ENCODE measurements at regions not wholly inside any gene's neighbourhood (a gene's known extent, or its start where the extent isn't known, plus 50 kb on each side); places are given as distances from the start of the nearest gene placed in this dataset.

- no peak for TF ChIP-seq CTCF (conservative IDR thresholded peaks at IDR 0.05; ENCODE audit: low read length)
- no peak for TF ChIP-seq EZH2phosphoT487 (IDR thresholded peaks at IDR 0.05; ENCODE audit: borderline replicate concordance, low read depth, low read length)
Observed at GRCh38 chr5:133698259-133698554, 85.9 kb upstream of the FSTL4 start.

Data from OCI-LY7 (cell line).